Glutamatergic neuron (in vitro differentiated cells): ENCODE measurements at regions not wholly inside any gene's neighbourhood (a gene's known extent, or its start where the extent isn't known, plus 50 kb on each side); places are given as distances from the start of the nearest gene placed in this dataset.

Source experiments
- DNase-seq: peaks from one replicate; pipeline ENCODE4 v3.0.0; 2022
- H3K27ac Mint-ChIP-seq: one replicate; pipeline ENCODE4 v1.8.0; 2020; ENCODE audit warnings: mild to moderate bottlenecking, mixed read lengths, inconsistent platforms; ENCODE audit not compliant: unreplicated experiment
- H3K27me3 Mint-ChIP-seq: one replicate; pipeline ENCODE4 v1.8.0; 2020; ENCODE audit warnings: mild to moderate bottlenecking, moderate library complexity, mixed read lengths, inconsistent platforms; ENCODE audit not compliant: unreplicated experiment
- H3K36me3 Mint-ChIP-seq: one replicate; pipeline ENCODE4 v1.8.0; 2020; ENCODE audit warnings: mild to moderate bottlenecking, mixed read lengths, inconsistent platforms; ENCODE audit not compliant: unreplicated experiment
- H3K4me1 Mint-ChIP-seq: one replicate; pipeline ENCODE4 v1.8.0; 2020; ENCODE audit warnings: mild to moderate bottlenecking, low read depth, mixed read lengths, inconsistent platforms; ENCODE audit not compliant: unreplicated experiment
- H3K4me3 Mint-ChIP-seq: one replicate; pipeline ENCODE4 v1.8.0; 2020; ENCODE audit warnings: mild to moderate bottlenecking, mixed read lengths, inconsistent platforms; ENCODE audit not compliant: unreplicated experiment
- H3K9me3 Mint-ChIP-seq: one replicate; pipeline ENCODE4 v1.8.0; 2020; ENCODE audit warnings: mild to moderate bottlenecking, moderate library complexity, mixed read lengths, inconsistent platforms; ENCODE audit not compliant: unreplicated experiment
- CTCF ChIP-seq: fragments of 200-600 bp; sonication (generic); IDR thresholded peaks from one replicate; pipeline ENCODE4 v1.5.0; 2021; ENCODE audit not compliant: partially characterized antibody, unreplicated experiment

- Mint-ChIP-seq H3K36me3 (no peaks in the 10 kb centered on the region), H3K27ac (no peak overlapping the region), H3K9me3 (no peaks in the 10 kb centered on the region), H3K4me1 (peaks cover 2% of the 10 kb centered on the region), H3K4me3 (no peak overlapping the region), H3K27me3 (no peaks in the 10 kb centered on the region)
- TF ChIP-seq CTCF = no peak
- no peak for DNase-seq
Measured at GRCh38 chr2:18074476-18074875, 196.0 kb downstream of the KCNS3 start.

- Mint-ChIP-seq H3K4me1 (peaks cover 2% of the 10 kb centered on the region), H3K9me3 (no peaks in the 10 kb centered on the region), H3K27me3 (no peaks in the 10 kb centered on the region), H3K36me3 (no peaks in the 10 kb centered on the region), H3K4me3 (no peak overlapping the region), H3K27ac (no peak overlapping the region)
- no peak for TF ChIP-seq CTCF
- DNase-seq = no peak
Measured at GRCh38 chr2:18073601-18074000, 195.1 kb downstream of the KCNS3 start.

GRCh38 chr2:18067588-18068384 is 189.3 kb downstream of the KCNS3 start:
- peaks cover 9% of the 10 kb centered on the region for H3K4me1 Mint-ChIP-seq
- no peak for DNase-seq
- TF ChIP-seq CTCF = no peak
- peaks cover 3% of the 10 kb centered on the region for H3K27me3 Mint-ChIP-seq
- H3K36me3 Mint-ChIP-seq = no peaks in the 10 kb centered on the region
- H3K4me3 Mint-ChIP-seq = no peak overlapping the region
- no peaks in the 10 kb centered on the region for H3K9me3 Mint-ChIP-seq
- no peak overlapping the region for H3K27ac Mint-ChIP-seq

GRCh38 chr2:18066894-18067293 is 188.4 kb downstream of the KCNS3 start:
- H3K4me3 Mint-ChIP-seq = no peak overlapping the region
- H3K36me3 Mint-ChIP-seq = no peaks in the 10 kb centered on the region

More at GRCh38 chr2:18066894-18067293, 188.4 kb downstream of the KCNS3 start:
- Mint-ChIP-seq H3K27me3 (peaks cover 3% of the 10 kb centered on the region), H3K4me1 (peaks cover 9% of the 10 kb centered on the region), H3K27ac (no peak overlapping the region), H3K9me3 (no peaks in the 10 kb centered on the region)
- no peak for TF ChIP-seq CTCF
- DNase-seq = no peak
